Ovary (tissue), 3 donors: ENCODE measurements at regions not wholly inside any gene's neighbourhood (a gene's known extent, or its start where the extent isn't known, plus 50 kb on each side); places are given as distances from the start of the nearest gene placed in this dataset.

ENCODE experiments used
- EP300 ChIP-seq: sonication (generic); formaldehyde crosslinking; IDR thresholded peaks from one replicate; pipeline ENCODE4 v1.6.1; 2017; ENCODE audit warnings: antibody characterized with exemption
- POLR2A ChIP-seq: fragments of 450-650 bp; IDR thresholded peaks from one replicate; pipeline ENCODE4 v1.6.1; 2017; ENCODE audit warnings: antibody characterized with exemption, mild to moderate bottlenecking, moderate library complexity
- TF ChIP-seq, protein P1 (sequence below), 3 donors: fragments of 450-650 bp in 2 of 3; fragments of 200-600 bp in 1 of 3; IDR thresholded peaks; one replicate each; pipeline versions ENCODE4 v1.5.1 to v1.8.0; 2016 to 2022; ENCODE audit warnings: antibody characterized with exemption in 3 of 3, mild to moderate bottlenecking in 1 of 3
- donor health status: DM: no; HTN: no; CAD: no.

DNA sequence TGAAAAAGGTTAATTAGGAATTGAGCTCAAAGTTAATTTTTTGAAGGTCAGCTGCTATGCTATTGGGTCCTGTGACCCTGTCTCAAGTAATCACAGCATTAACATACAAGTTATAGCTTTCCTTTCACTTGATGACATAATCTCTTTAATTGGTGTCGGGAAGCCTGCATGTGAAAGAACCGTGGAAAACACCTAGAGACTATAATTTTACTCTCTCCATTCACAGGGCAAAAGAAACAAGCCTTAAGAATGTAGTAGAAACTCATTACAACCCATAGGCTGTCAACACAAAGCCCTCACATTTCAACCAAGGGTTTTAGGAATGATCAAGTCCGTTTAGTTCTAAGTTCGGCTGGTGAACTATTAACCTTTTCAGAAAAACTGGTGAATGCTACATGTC lies 104.4 kb downstream of the PPM1A start:
- TF ChIP-seq, protein P1, sequence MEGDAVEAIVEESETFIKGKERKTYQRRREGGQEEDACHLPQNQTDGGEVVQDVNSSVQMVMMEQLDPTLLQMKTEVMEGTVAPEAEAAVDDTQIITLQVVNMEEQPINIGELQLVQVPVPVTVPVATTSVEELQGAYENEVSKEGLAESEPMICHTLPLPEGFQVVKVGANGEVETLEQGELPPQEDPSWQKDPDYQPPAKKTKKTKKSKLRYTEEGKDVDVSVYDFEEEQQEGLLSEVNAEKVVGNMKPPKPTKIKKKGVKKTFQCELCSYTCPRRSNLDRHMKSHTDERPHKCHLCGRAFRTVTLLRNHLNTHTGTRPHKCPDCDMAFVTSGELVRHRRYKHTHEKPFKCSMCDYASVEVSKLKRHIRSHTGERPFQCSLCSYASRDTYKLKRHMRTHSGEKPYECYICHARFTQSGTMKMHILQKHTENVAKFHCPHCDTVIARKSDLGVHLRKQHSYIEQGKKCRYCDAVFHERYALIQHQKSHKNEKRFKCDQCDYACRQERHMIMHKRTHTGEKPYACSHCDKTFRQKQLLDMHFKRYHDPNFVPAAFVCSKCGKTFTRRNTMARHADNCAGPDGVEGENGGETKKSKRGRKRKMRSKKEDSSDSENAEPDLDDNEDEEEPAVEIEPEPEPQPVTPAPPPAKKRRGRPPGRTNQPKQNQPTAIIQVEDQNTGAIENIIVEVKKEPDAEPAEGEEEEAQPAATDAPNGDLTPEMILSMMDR (IDR thresholded peaks at IDR 0.05) = no peak
- TF ChIP-seq EP300 (no peak), POLR2A (no peak)
